HepG2 (cell line): ENCODE measurements at regions not wholly inside any gene's neighbourhood (a gene's known extent, or its start where the extent isn't known, plus 50 kb on each side); places are given as distances from the start of the nearest gene placed in this dataset.

Experiments
- ATAC-seq: fragments of 200-7000 bp; cut with Tn5 transposase; 3 replicates; pipeline ENCODE4 v1.9.1; 2020; ENCODE audit warnings: mild to moderate bottlenecking, moderate library complexity
- BruUV-seq: library from RNA; stranded (reverse); fragments of 400-500 nt; replicated peaks from 2 replicates; lab custom pipeline; 2021; lab: Mats Ljungman, UMichigan
- CTCF ChIA-PET: fragments of 300-600 bp; formaldehyde crosslinking; extraction: SDS; loops from one replicate; lab custom pipeline; 2021; ENCODE audit warnings: low total read pairs, inconsistent platforms, low intra/inter-chr PET ratio; lab: Yijun Ruan, JAX
- POLR2A ChIA-PET: fragments of 350-600 bp; sonication (Branson Sonifier 250); formaldehyde crosslinking; loops from one replicate; lab custom pipeline; 2020; ENCODE audit warnings: antibody characterized with exemption, inconsistent platforms; lab: Yijun Ruan, JAX
- DNase-seq: peaks from one replicate; pipeline ENCODE4 v3.0.0-alpha.2; 2015; ENCODE audit warnings: low spot score
- FAIRE-seq: peaks from 3 replicates; lab custom pipeline; 2011; peaks lifted over from hg19 to GRCh38; lab: Jason Lieb, UNC
- H2AFZ ChIP-seq: one replicate; pipeline ENCODE4 v1.6.1; 2011; ENCODE audit warnings: low read length, inconsistent platforms
- H3K27ac ChIP-seq: fragments of 300-600 bp; 3 replicates; pipeline ENCODE4 v1.8.0; 2011; ENCODE audit warnings: mixed run types, mild to moderate bottlenecking, mixed read lengths, low read length, inconsistent platforms; ENCODE audit not compliant: insufficient read depth; ENCODE audit errors: extremely low read length
- H3K27me3 ChIP-seq, 2 experiments: fragments of 200-600 bp in 1 of 2; 2 replicates in 1 of 2; 3 replicates in 1 of 2; pipeline versions ENCODE4 v1.6.0 to v1.8.0; 2011; ENCODE audit warnings: low read length in 2 of 2, mild to moderate bottlenecking in 2 of 2, moderate library complexity in 2 of 2, inconsistent platforms in 1 of 2; ENCODE audit not compliant: insufficient read depth in 2 of 2, control insufficient read depth in 1 of 2
- H3K36me3 ChIP-seq, 2 experiments: fragments of 200-600 bp in 1 of 2; replicated peaks in 1 of 2; 2 replicates in 1 of 2; 3 replicates in 1 of 2; pipeline versions ENCODE4 v1.5.1 to v1.8.0; 2011; ENCODE audit warnings: low read length in 2 of 2, inconsistent platforms in 1 of 2; ENCODE audit not compliant: insufficient read depth in 2 of 2, control insufficient read depth in 1 of 2
- H3K4me1 ChIP-seq: 2 replicates; pipeline ENCODE4 v1.5.1; 2012; ENCODE audit warnings: low read length, inconsistent platforms; ENCODE audit not compliant: insufficient read depth
- H3K4me2 ChIP-seq: 2 replicates; pipeline ENCODE4 v1.6.0; 2011; ENCODE audit warnings: low read depth, low read length, inconsistent platforms
- H3K4me3 ChIP-seq, 3 experiments: fragments of 200-600 bp in 1 of 3; sonication (generic), shearing (Covaris generic) in 1 of 3; replicated peaks in 1 of 3; 2 replicates each; pipeline ENCODE4 v1.5.1; 2011 to 2016; ENCODE audit warnings: low read length in 3 of 3, inconsistent platforms in 2 of 3, low read depth in 2 of 3, mild to moderate bottlenecking in 2 of 3, control low read depth in 1 of 3, mixed read lengths in 1 of 3; ENCODE audit not compliant: insufficient read depth in 1 of 3
- H3K79me2 ChIP-seq: one replicate; pipeline ENCODE4 v1.6.1; 2011; ENCODE audit warnings: low read length, inconsistent platforms; ENCODE audit not compliant: insufficient read depth
- H3K9ac ChIP-seq: 2 replicates; pipeline ENCODE4 v1.6.0; 2011; ENCODE audit warnings: mild to moderate bottlenecking, low read depth, low read length, inconsistent platforms; ENCODE audit not compliant: insufficient read depth
- H3K9me3 ChIP-seq: 2 replicates; pipeline ENCODE4 v1.5.1; 2012; ENCODE audit warnings: mild to moderate bottlenecking, low read length
- H4K20me1 ChIP-seq: 2 replicates; pipeline ENCODE4 v1.6.0; 2011; ENCODE audit warnings: inconsistent platforms, mild to moderate bottlenecking, low read length, moderate library complexity; ENCODE audit not compliant: insufficient read depth
- ATF6 ChIP-seq: sonication (generic); formaldehyde crosslinking; conservative IDR thresholded peaks from 2 replicates; pipeline ENCODE4 v1.4.0; 2020; ENCODE audit warnings: missing genetic modification reagents
- CENPBD1 ChIP-seq: sonication (generic); formaldehyde crosslinking; IDR thresholded peaks from 2 replicates; pipeline ENCODE4 v1.8.0; 2022; ENCODE audit warnings: missing genetic modification reagents, low read depth, mild to moderate bottlenecking, borderline replicate concordance
- EZH2 ChIP-seq: conservative IDR thresholded peaks from 2 replicates; pipeline ENCODE4 v1.6.1; 2012; ENCODE audit warnings: mild to moderate bottlenecking, low read depth, low read length, moderate library complexity
- MXD4 ChIP-seq: IDR thresholded peaks from 2 replicates; pipeline ENCODE4 v1.6.1; 2016; ENCODE audit warnings: mild to moderate bottlenecking, missing biosample characterization, missing genetic modification reagents
- PHF5A ChIP-seq: IDR thresholded peaks from one replicate; pipeline ENCODE4 v1.6.1; 2018; ENCODE audit warnings: low read depth, missing genetic modification reagents; ENCODE audit not compliant: unreplicated experiment
- THAP9 ChIP-seq: sonication (generic); formaldehyde crosslinking; IDR thresholded peaks from 2 replicates; pipeline ENCODE4; 2020; ENCODE audit warnings: missing genetic modification reagents, mild to moderate bottlenecking, borderline replicate concordance
- ZGPAT ChIP-seq: IDR thresholded peaks from 2 replicates; pipeline ENCODE4 v1.6.1; 2016; ENCODE audit warnings: mild to moderate bottlenecking
- ZNF558 ChIP-seq: sonication (generic); formaldehyde crosslinking; IDR thresholded peaks from 2 replicates; pipeline ENCODE4 v1.9.0; 2022; ENCODE audit warnings: mild to moderate bottlenecking, missing genetic modification reagents, borderline replicate concordance
- WGBS: methylation state at CpG from one replicate; pipeline ENCODE4 v1.1.6; 2017; ENCODE audit warnings: low lambda C conversion rate; 5-methylcytosine and 5-hydroxymethylcytosine counted together
- in situ Hi-C: cut with HindIII; loops from 2 replicates; pipeline ENCODE4 v1.10.0; 2017; ENCODE audit warnings: low pct_unique_long_range_greater_than_20kb; ENCODE audit not compliant: extremely low pct_ligation_motif_present
- intact Hi-C: fragments of 100-400 bp; cut with micrococcal nuclease; formaldehyde crosslinking; loops from one replicate; pipeline ENCODE4 v1.10.0; 2022; ENCODE audit not compliant: unreplicated experiment

- Histone ChIP-seq H3K9me3 (no peaks in the 10 kb centered on the region), H4K20me1 (no peaks in the 10 kb centered on the region), H3K27ac (no peak overlapping the region), H3K36me3 (no peaks in the 10 kb centered on the region), H3K4me3 (no peak overlapping the region), H3K27me3 (peaks cover 4 to 34% of the 10 kb centered on the region in 2 experiments; a peak in 3 of 5 replicates), H3K4me1 (no peaks in the 10 kb centered on the region), H3K4me2 (no peak overlapping the region), H2AFZ (no peak overlapping the region), H3K9ac (no peak overlapping the region), H3K79me2 (no peaks in the 10 kb centered on the region)
- ChIA-PET POLR2A (no interaction called here), CTCF (no interaction called here)
- in situ Hi-C loops: no loop called here
- 40% methylated on average over 29 of the region's 39 CpGs for WGBS
- no peak for FAIRE-seq
- BruUV-seq: no TSS peak
- intact Hi-C loops: no loop called here
- ATAC-seq: no peak
- TF ChIP-seq PHF5A (no peak), ZGPAT (CRISPR knock-in tag) (no peak), THAP9 (CRISPR knock-in tag) (no peak), ATF6 (CRISPR knock-in tag) (no peak), CENPBD1 (CRISPR knock-in tag) (no peak), EZH2 (no peak), ZNF558 (CRISPR knock-in tag) (no peak), MXD4 (CRISPR knock-in tag) (no peak)
- no peak for DNase-seq
These were observed 156.8 kb upstream of the ALG10B start for GRCh38 chr12:38159591-38160317.
